Transverse colon (tissue), 3 donors: ENCODE measurements at regions not wholly inside any gene's neighbourhood (a gene's known extent, or its start where the extent isn't known, plus 50 kb on each side); places are given as distances from the start of the nearest gene placed in this dataset.

Experiments
- CTCF ChIP-seq, 5 experiments: fragments of 200-600 bp in 3 of 5; fragments of 450-650 bp in 2 of 5; sonication (generic) in 3 of 5; IDR thresholded peaks; 1 replicate in 2 of 5; 2 replicates in 3 of 5; pipeline ENCODE4 v1.5.1; 2016 to 2017; ENCODE audit warnings: antibody characterized with exemption in 5 of 5, inconsistent platforms in 3 of 5, mild to moderate bottlenecking in 2 of 5, moderate library complexity in 1 of 5
- EP300 ChIP-seq: sonication (generic); formaldehyde crosslinking; IDR thresholded peaks from one replicate; pipeline ENCODE4 v1.6.1; 2017; ENCODE audit warnings: antibody characterized with exemption, low read depth

GRCh38 chr2:226431288-226431948 lies 368.2 kb downstream of the IRS1 start:
- TF ChIP-seq CTCF (IDR thresholded peaks at IDR 0.05), result no peak
- TF ChIP-seq EP300, result no peak
